SK-N-SH (cell line): ENCODE measurements at regions not wholly inside any gene's neighbourhood (a gene's known extent, or its start where the extent isn't known, plus 50 kb on each side); places are given as distances from the start of the nearest gene placed in this dataset.

ENCODE experiments used
- CTCF ChIP-seq: fragments of 200-600 bp; sonication (generic); IDR thresholded peaks from 2 replicates; pipeline ENCODE4 v1.6.1; 2017; ENCODE audit warnings: antibody characterized with exemption, mild to moderate bottlenecking, moderate library complexity
- EP300 ChIP-seq, 2 experiments: IDR thresholded peaks; 2 replicates each; pipeline versions ENCODE4 v1.4.0 to v1.6.1; 2012; ENCODE audit warnings: borderline replicate concordance in 1 of 2, low read depth in 1 of 2, low read length in 1 of 2
- GATA2 ChIP-seq: sonication (generic); formaldehyde crosslinking; IDR thresholded peaks from 2 replicates; pipeline ENCODE4 v1.5.0; 2020; ENCODE audit warnings: mild to moderate bottlenecking, missing genetic modification reagents
- MXI1 ChIP-seq: IDR thresholded peaks from 2 replicates; pipeline ENCODE4 v1.6.1; 2012; ENCODE audit warnings: mild to moderate bottlenecking, low read depth, low read length, improper control_type of control experiment
- NFIC ChIP-seq: IDR thresholded peaks from 2 replicates; pipeline ENCODE4 v1.4.0; 2012; ENCODE audit warnings: borderline replicate concordance
- NRF1 ChIP-seq: IDR thresholded peaks from 2 replicates; pipeline ENCODE4 v1.6.1; 2012; ENCODE audit warnings: low read depth, mild to moderate bottlenecking, low read length
- PBX3 ChIP-seq: IDR thresholded peaks from 2 replicates; pipeline ENCODE4; 2012
- RCOR1 ChIP-seq: fragments of 150-350 bp; IDR thresholded peaks from 2 replicates; pipeline ENCODE4 v1.6.1; 2017; ENCODE audit warnings: antibody characterized with exemption, low read length
- REST ChIP-seq: IDR thresholded peaks from 2 replicates; pipeline ENCODE4 v1.6.1; 2012; ENCODE audit warnings: mild to moderate bottlenecking, low read depth, low read length, moderate library complexity
- RFX5 ChIP-seq: IDR thresholded peaks from 2 replicates; pipeline ENCODE4 v1.6.1; 2012; ENCODE audit warnings: mild to moderate bottlenecking, improper control_type of control experiment, low read length
- SIN3A ChIP-seq: IDR thresholded peaks from 2 replicates; pipeline ENCODE4 v1.6.1; 2012; ENCODE audit warnings: low read depth, mild to moderate bottlenecking, low read length, moderate library complexity, borderline replicate concordance
- TEAD4 ChIP-seq: IDR thresholded peaks from 2 replicates; pipeline ENCODE4 v1.4.0; 2012; ENCODE audit warnings: mild to moderate bottlenecking, borderline replicate concordance; ENCODE audit not compliant: insufficient read depth
- YY1 ChIP-seq: IDR thresholded peaks from 2 replicates; pipeline ENCODE4 v1.4.0; 2012; ENCODE audit warnings: low read depth, mild to moderate bottlenecking
- ZBTB33 ChIP-seq: IDR thresholded peaks from 2 replicates; pipeline ENCODE4 v1.4.0; 2012; ENCODE audit warnings: low read depth, borderline replicate concordance

GRCh38 chr7:54416678-54417077 lies 125.5 kb upstream of the VSTM2A start:
- TF ChIP-seq YY1 (no peak), CTCF (no peak), MXI1 (no peak), GATA2 (CRISPR knock-in tag) (no peak), NFIC (no peak), EP300 (IDR thresholded peaks at IDR 0.05; ENCODE audit: borderline replicate concordance in 1 of 2, low read depth in 1 of 2, low read length in 1 of 2) (no peak), RCOR1 (no peak), NRF1 (no peak), ZBTB33 (no peak), PBX3 (no peak), SIN3A (no peak), TEAD4 (no peak), RFX5 (no peak), REST (no peak)
